Fibroblast of lung (primary cell): ENCODE measurements at regions not wholly inside any gene's neighbourhood (a gene's known extent, or its start where the extent isn't known, plus 50 kb on each side); places are given as distances from the start of the nearest gene placed in this dataset.
"Not testable (repeated sequence)": the region's sequence is repeated elsewhere in the genome, so short reads cannot be mapped to it uniquely, and the experiment has no call there.

Experiments
- DNase-seq, 2 donors: peaks; one replicate each; pipeline versions ENCODE4 v3.0.0 to v3.0.0-alpha.2; 2010; ENCODE audit warnings: low read depth in 2 of 2
- H2AFZ ChIP-seq: 2 replicates; pipeline ENCODE4 v1.5.1; 2012; ENCODE audit warnings: low read length, control low read depth, inconsistent platforms
- H3K27ac ChIP-seq: 2 replicates; pipeline ENCODE4 v1.5.1; 2011; ENCODE audit warnings: low read length, control low read depth; ENCODE audit not compliant: insufficient read depth
- H3K27me3 ChIP-seq: 2 replicates; pipeline ENCODE4 v1.5.1; 2011; ENCODE audit warnings: mild to moderate bottlenecking, low read length; ENCODE audit not compliant: control insufficient read depth, insufficient read depth
- H3K36me3 ChIP-seq: 2 replicates; pipeline ENCODE4 v1.5.1; 2011; ENCODE audit warnings: low read length; ENCODE audit not compliant: control insufficient read depth, insufficient read depth
- H3K4me1 ChIP-seq: 2 replicates; pipeline ENCODE4 v1.5.1; 2011; ENCODE audit warnings: low read length; ENCODE audit not compliant: control insufficient read depth, insufficient read depth; ENCODE audit errors: extremely low read depth
- H3K4me2 ChIP-seq: 2 replicates; pipeline ENCODE4 v1.5.1; 2011; ENCODE audit warnings: low read length, control low read depth; ENCODE audit not compliant: insufficient read depth; ENCODE audit errors: extremely low read depth
- H3K4me3 ChIP-seq, 4 experiments: fragments of 200-600 bp in 1 of 4; sonication (generic) in 1 of 4; replicated peaks in 1 of 4; 2 replicates each; pipeline ENCODE4 v1.5.1; 2011 to 2016; ENCODE audit warnings: low read length in 4 of 4, low read depth in 3 of 4, mild to moderate bottlenecking in 3 of 4, control low read depth in 2 of 4, inconsistent platforms in 1 of 4, mixed read lengths in 1 of 4; ENCODE audit not compliant: insufficient read depth in 1 of 4; ENCODE audit errors: control extremely low read depth in 1 of 4
- H3K79me2 ChIP-seq: 2 replicates; pipeline ENCODE4 v1.5.1; 2012; ENCODE audit warnings: mild to moderate bottlenecking, low read length, inconsistent platforms; ENCODE audit not compliant: control insufficient read depth, insufficient read depth
- H3K9ac ChIP-seq: 2 replicates; pipeline ENCODE4 v1.5.1; 2011; ENCODE audit warnings: mild to moderate bottlenecking, low read length, control low read depth; ENCODE audit not compliant: insufficient read depth
- H3K9me3 ChIP-seq: 2 replicates; pipeline ENCODE4 v1.5.1; 2012; ENCODE audit warnings: low read depth, low read length; ENCODE audit not compliant: control insufficient read depth, insufficient read depth
- H4K20me1 ChIP-seq: 2 replicates; pipeline ENCODE4 v1.5.1; 2011; ENCODE audit warnings: low read length; ENCODE audit not compliant: control insufficient read depth, insufficient read depth; ENCODE audit errors: extremely low read depth
- CTCF ChIP-seq, 2 donors: IDR thresholded peaks in 1 of 2; conservative IDR thresholded peaks in 1 of 2; 1 replicate in 1 of 2; 2 replicates in 1 of 2; pipeline ENCODE4 v1.5.1; 2011 to 2012; ENCODE audit warnings: low read length in 2 of 2, control low read depth in 1 of 2, inconsistent platforms in 1 of 2, low read depth in 1 of 2, mild to moderate bottlenecking in 1 of 2
- EZH2 ChIP-seq: IDR thresholded peaks from 2 replicates; pipeline ENCODE4 v1.5.1; 2012; ENCODE audit warnings: low read length, control low read depth, mild to moderate bottlenecking; ENCODE audit errors: missing control alignments

GRCh38 chr12:14219156-14219555 is 146.3 kb upstream of the ATF7IP start:
- no peak overlapping the region for H3K4me3 ChIP-seq
- H3K9ac ChIP-seq, result no peak overlapping the region
- no peaks in the 10 kb centered on the region for H4K20me1 ChIP-seq
- no peaks in the 10 kb centered on the region for H3K79me2 ChIP-seq
- H3K4me1 ChIP-seq, result no peaks in the 10 kb centered on the region
- no peak for DNase-seq
- no peak overlapping the region for H3K27ac ChIP-seq
- no peak for TF ChIP-seq EZH2
- no peak for TF ChIP-seq CTCF (conservative IDR thresholded peaks at IDR 0.05 in 1 of 2, IDR thresholded peaks at IDR 0.05 in 1 of 2; ENCODE audit: low read depth in 1 of 2, low read length in 2 of 2)
- no peaks in the 10 kb centered on the region for H3K9me3 ChIP-seq
- H3K27me3 ChIP-seq, result no peaks in the 10 kb centered on the region
- no peak overlapping the region for H2AFZ ChIP-seq
- H3K4me2 ChIP-seq, result no peak overlapping the region
- H3K36me3 ChIP-seq, result no peaks in the 10 kb centered on the region

GRCh38 chr12:14219670-14220069 is 145.8 kb upstream of the ATF7IP start:
- H4K20me1 ChIP-seq, H3K9ac ChIP-seq, H3K27me3 ChIP-seq, H3K4me1 ChIP-seq, DNase-seq, H3K36me3 ChIP-seq, H2AFZ ChIP-seq, H3K4me2 ChIP-seq, H3K27ac ChIP-seq, H3K4me3 ChIP-seq, H3K9me3 ChIP-seq, H3K79me2 ChIP-seq: not testable (repeated sequence)

- Histone ChIP-seq H3K79me2 (no peaks in the 10 kb centered on the region), H3K4me3 (no peak overlapping the region), H3K27ac (no peak overlapping the region), H4K20me1 (no peaks in the 10 kb centered on the region), H3K9me3 (no peaks in the 10 kb centered on the region), H3K27me3 (no peaks in the 10 kb centered on the region), H3K9ac (no peak overlapping the region), H2AFZ (no peak overlapping the region), H3K4me2 (no peak overlapping the region), H3K36me3 (no peaks in the 10 kb centered on the region), H3K4me1 (no peaks in the 10 kb centered on the region)
- no peak for DNase-seq
- TF ChIP-seq CTCF (conservative IDR thresholded peaks at IDR 0.05 in 1 of 2, IDR thresholded peaks at IDR 0.05 in 1 of 2; ENCODE audit: low read depth in 1 of 2, low read length in 2 of 2) (no peak), EZH2 (no peak)
Observed at GRCh38 chr12:14225064-14225463, 140.4 kb upstream of the ATF7IP start.

GRCh38 chr12:14235176-14235575 is 130.3 kb upstream of the ATF7IP start:
- not testable (repeated sequence) for H3K27ac ChIP-seq, H3K9ac ChIP-seq, H4K20me1 ChIP-seq, H3K9me3 ChIP-seq, H3K27me3 ChIP-seq, H3K4me2 ChIP-seq, H2AFZ ChIP-seq, H3K79me2 ChIP-seq, DNase-seq, H3K4me1 ChIP-seq, H3K4me3 ChIP-seq, H3K36me3 ChIP-seq

GRCh38 chr12:14236641-14237040 is 128.8 kb upstream of the ATF7IP start:
- DNase-seq, H3K4me3 ChIP-seq, H3K79me2 ChIP-seq, H3K9ac ChIP-seq, H3K27ac ChIP-seq, H3K4me2 ChIP-seq, H2AFZ ChIP-seq, H3K36me3 ChIP-seq, H3K9me3 ChIP-seq, H3K4me1 ChIP-seq, H3K27me3 ChIP-seq, H4K20me1 ChIP-seq: not testable (repeated sequence)
